ENCODE measurements at regions not wholly inside any gene's neighbourhood (a gene's known extent, or its start where the extent isn't known, plus 50 kb on each side); places are given as distances from the start of the nearest gene placed in this dataset.

DNA sequence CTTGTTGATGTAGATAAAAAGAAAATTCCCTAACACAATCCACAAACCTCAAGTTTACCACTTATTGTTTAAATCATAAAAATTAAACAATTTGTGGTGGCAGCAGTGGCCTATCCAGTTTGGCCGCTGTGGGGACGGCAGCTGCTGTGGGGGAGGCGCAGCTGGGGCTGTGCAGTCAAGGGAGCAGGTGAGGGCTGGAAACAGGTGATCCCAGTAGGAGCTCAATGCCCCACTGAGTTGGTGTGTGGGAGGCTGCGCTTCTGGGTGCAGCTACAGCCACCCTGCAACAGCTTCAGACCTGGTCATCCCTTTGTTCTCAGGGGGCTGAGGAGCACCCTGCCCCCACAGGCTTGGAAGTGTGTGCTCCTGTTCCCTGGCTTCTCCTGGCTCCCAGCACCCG lies 266.0 kb upstream of the FSIP2 start:
- CTCF ChIA-PET (ENCODE audit: low intra/inter-chr PET ratio): no interaction called here

DNA sequence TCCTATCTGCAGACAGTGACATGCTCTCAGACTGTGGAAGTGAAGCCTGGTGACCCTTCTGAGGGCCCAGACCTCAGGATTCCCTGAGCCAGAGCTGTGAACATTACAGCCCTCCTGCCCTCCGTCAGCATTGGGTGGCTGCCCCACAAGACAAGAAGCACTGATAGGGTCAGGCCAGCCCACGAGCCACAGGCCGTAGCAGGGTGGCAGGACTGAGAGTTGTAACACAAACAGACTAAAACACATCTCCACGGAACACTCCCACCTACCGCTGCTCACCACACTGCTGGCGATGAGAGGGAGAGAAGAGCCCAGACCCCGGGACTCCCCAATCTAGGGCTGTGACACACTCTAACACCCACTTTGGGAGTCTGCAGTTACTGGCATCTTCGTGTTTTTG lies 264.8 kb upstream of the FSIP2 start:
- 2% methylated on average over 8 of the region's 8 CpGs for WGBS (ENCODE audit: insufficient coverage, low coverage, missing lambda C conversion rate)
- Histone ChIP-seq H3K9ac (ENCODE audit: insufficient read depth in 1 of 2, low read depth in 2 of 2, low read length in 2 of 2) (no peak overlapping the region), H2AFZ (ENCODE audit: low read depth, low read length) (no peak overlapping the region), H3K27me3 (ENCODE audit: control insufficient read depth in 2 of 2, insufficient read depth in 2 of 2, low read length in 2 of 2) (no peaks in the 10 kb centered on the region), H3K9me3 (replicated peaks; ENCODE audit: control insufficient read depth, insufficient read depth, low read depth, low read length) (peaks cover 2% of the 10 kb centered on the region), H3K4me2 (ENCODE audit: insufficient read depth, low read length) (no peak overlapping the region), H3K36me3 (ENCODE audit: control insufficient read depth, insufficient read depth, low read length) (no peaks in the 10 kb centered on the region), H3K4me1 (replicated peaks in 1 of 2; ENCODE audit: control insufficient read depth in 2 of 2, insufficient read depth in 2 of 2, low read length in 2 of 2) (no peaks in the 10 kb centered on the region), H4K20me1 (replicated peaks; ENCODE audit: control insufficient read depth, insufficient read depth, low read length) (no peaks in the 10 kb centered on the region), H3K79me2 (ENCODE audit: control insufficient read depth, insufficient read depth, low read length) (no peaks in the 10 kb centered on the region), H3K4me3 (no peak overlapping the region), H3K9me1 (ENCODE audit: control insufficient read depth, insufficient read depth, low read length) (no peaks in the 10 kb centered on the region), H3K27ac (ENCODE audit: extremely low read depth, low read depth, low read length) (no peak overlapping the region)
- in situ Hi-C loops (cut with MboI): no loop called here
- BruUV-seq (replicated peaks): no TSS peak
- FAIRE-seq (no peak), DNase-seq (ENCODE audit: extremely low read depth in 1 of 4, low spot score in 3 of 4) (no peak), ATAC-seq (no peak)
- ChIA-PET CTCF (ENCODE audit: low intra/inter-chr PET ratio) (no interaction called here), POLR2A (no interaction called here)
- intact Hi-C loops (cut with micrococcal nuclease): no loop called here
- TF ChIP-seq, protein P1, sequence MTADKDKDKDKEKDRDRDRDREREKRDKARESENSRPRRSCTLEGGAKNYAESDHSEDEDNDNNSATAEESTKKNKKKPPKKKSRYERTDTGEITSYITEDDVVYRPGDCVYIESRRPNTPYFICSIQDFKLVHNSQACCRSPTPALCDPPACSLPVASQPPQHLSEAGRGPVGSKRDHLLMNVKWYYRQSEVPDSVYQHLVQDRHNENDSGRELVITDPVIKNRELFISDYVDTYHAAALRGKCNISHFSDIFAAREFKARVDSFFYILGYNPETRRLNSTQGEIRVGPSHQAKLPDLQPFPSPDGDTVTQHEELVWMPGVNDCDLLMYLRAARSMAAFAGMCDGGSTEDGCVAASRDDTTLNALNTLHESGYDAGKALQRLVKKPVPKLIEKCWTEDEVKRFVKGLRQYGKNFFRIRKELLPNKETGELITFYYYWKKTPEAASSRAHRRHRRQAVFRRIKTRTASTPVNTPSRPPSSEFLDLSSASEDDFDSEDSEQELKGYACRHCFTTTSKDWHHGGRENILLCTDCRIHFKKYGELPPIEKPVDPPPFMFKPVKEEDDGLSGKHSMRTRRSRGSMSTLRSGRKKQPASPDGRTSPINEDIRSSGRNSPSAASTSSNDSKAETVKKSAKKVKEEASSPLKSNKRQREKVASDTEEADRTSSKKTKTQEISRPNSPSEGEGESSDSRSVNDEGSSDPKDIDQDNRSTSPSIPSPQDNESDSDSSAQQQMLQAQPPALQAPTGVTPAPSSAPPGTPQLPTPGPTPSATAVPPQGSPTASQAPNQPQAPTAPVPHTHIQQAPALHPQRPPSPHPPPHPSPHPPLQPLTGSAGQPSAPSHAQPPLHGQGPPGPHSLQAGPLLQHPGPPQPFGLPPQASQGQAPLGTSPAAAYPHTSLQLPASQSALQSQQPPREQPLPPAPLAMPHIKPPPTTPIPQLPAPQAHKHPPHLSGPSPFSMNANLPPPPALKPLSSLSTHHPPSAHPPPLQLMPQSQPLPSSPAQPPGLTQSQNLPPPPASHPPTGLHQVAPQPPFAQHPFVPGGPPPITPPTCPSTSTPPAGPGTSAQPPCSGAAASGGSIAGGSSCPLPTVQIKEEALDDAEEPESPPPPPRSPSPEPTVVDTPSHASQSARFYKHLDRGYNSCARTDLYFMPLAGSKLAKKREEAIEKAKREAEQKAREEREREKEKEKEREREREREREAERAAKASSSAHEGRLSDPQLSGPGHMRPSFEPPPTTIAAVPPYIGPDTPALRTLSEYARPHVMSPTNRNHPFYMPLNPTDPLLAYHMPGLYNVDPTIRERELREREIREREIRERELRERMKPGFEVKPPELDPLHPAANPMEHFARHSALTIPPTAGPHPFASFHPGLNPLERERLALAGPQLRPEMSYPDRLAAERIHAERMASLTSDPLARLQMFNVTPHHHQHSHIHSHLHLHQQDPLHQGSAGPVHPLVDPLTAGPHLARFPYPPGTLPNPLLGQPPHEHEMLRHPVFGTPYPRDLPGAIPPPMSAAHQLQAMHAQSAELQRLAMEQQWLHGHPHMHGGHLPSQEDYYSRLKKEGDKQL (CRISPR knock-in tag; IDR thresholded peaks at IDR 0.05; ENCODE audit: borderline replicate concordance): no peak
- TF ChIP-seq RUNX1 (IDR thresholded peaks at IDR 0.05; ENCODE audit: low read depth) (no peak), POLR2AphosphoS5 (IDR thresholded peaks at IDR 0.05; ENCODE audit: control insufficient read depth, insufficient read depth, low read depth, low read length) (no peak), ILF3 (IDR thresholded peaks at IDR 0.05; ENCODE audit: borderline replicate concordance) (no peak), SREBF2 (CRISPR knock-in tag; IDR thresholded peaks at IDR 0.05) (no peak)
- TF ChIP-seq, protein P2, sequence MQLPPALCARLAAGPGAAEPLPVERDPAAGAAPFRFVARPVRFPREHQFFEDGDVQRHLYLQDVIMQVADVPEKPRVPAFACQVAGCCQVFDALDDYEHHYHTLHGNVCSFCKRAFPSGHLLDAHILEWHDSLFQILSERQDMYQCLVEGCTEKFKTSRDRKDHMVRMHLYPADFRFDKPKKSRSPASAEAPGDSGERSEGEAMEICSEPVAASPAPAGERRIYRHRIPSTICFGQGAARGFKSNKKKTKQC (CRISPR knock-in tag; IDR thresholded peaks at IDR 0.05): no peak

More for the DNA sequence above, 266.0 kb upstream of the FSIP2 start:
- Histone ChIP-seq H3K9me3 (replicated peaks; ENCODE audit: control insufficient read depth, insufficient read depth, low read depth, low read length) (peaks cover 2% of the 10 kb centered on the region), H2AFZ (ENCODE audit: low read depth, low read length) (no peak overlapping the region), H3K36me3 (ENCODE audit: control insufficient read depth, insufficient read depth, low read length) (no peaks in the 10 kb centered on the region), H3K79me2 (ENCODE audit: control insufficient read depth, insufficient read depth, low read length) (no peaks in the 10 kb centered on the region), H3K4me1 (replicated peaks in 1 of 2; ENCODE audit: control insufficient read depth in 2 of 2, insufficient read depth in 2 of 2, low read length in 2 of 2) (no peaks in the 10 kb centered on the region), H3K9me1 (ENCODE audit: control insufficient read depth, insufficient read depth, low read length) (no peaks in the 10 kb centered on the region), H3K4me2 (ENCODE audit: insufficient read depth, low read length) (no peak overlapping the region), H3K4me3 (no peak overlapping the region), H3K9ac (ENCODE audit: insufficient read depth in 1 of 2, low read depth in 2 of 2, low read length in 2 of 2) (no peak overlapping the region), H3K27me3 (ENCODE audit: control insufficient read depth in 2 of 2, insufficient read depth in 2 of 2, low read length in 2 of 2) (no peaks in the 10 kb centered on the region), H4K20me1 (replicated peaks; ENCODE audit: control insufficient read depth, insufficient read depth, low read length) (no peaks in the 10 kb centered on the region), H3K27ac (ENCODE audit: extremely low read depth, low read depth, low read length) (no peak overlapping the region)
- DNase-seq (ENCODE audit: extremely low read depth in 1 of 4, low spot score in 3 of 4) (no peak), ATAC-seq (no peak), FAIRE-seq (no peak)
- 2% methylated on average over 5 of the region's 5 CpGs for WGBS (ENCODE audit: insufficient coverage, low coverage, missing lambda C conversion rate)
- TF ChIP-seq U2AF1 (optimal IDR thresholded peaks at IDR 0.05; ENCODE audit: low read depth, low read length): no peak
- TF ChIP-seq, protein P3, sequence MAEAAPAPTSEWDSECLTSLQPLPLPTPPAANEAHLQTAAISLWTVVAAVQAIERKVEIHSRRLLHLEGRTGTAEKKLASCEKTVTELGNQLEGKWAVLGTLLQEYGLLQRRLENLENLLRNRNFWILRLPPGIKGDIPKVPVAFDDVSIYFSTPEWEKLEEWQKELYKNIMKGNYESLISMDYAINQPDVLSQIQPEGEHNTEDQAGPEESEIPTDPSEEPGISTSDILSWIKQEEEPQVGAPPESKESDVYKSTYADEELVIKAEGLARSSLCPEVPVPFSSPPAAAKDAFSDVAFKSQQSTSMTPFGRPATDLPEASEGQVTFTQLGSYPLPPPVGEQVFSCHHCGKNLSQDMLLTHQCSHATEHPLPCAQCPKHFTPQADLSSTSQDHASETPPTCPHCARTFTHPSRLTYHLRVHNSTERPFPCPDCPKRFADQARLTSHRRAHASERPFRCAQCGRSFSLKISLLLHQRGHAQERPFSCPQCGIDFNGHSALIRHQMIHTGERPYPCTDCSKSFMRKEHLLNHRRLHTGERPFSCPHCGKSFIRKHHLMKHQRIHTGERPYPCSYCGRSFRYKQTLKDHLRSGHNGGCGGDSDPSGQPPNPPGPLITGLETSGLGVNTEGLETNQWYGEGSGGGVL (CRISPR knock-in tag; IDR thresholded peaks at IDR 0.05): no peak
- TF ChIP-seq CREM (IDR thresholded peaks at IDR 0.05; ENCODE audit: low read depth): no peak
- intact Hi-C loops (cut with micrococcal nuclease): no loop called here
- BruUV-seq (replicated peaks): no TSS peak
- in situ Hi-C loops (cut with MboI): no loop called here
- POLR2A ChIA-PET: no interaction called here
